ENCODE measurements at regions not wholly inside any gene's neighbourhood (a gene's known extent, or its start where the extent isn't known, plus 50 kb on each side); places are given as distances from the start of the nearest gene placed in this dataset.

DNA sequence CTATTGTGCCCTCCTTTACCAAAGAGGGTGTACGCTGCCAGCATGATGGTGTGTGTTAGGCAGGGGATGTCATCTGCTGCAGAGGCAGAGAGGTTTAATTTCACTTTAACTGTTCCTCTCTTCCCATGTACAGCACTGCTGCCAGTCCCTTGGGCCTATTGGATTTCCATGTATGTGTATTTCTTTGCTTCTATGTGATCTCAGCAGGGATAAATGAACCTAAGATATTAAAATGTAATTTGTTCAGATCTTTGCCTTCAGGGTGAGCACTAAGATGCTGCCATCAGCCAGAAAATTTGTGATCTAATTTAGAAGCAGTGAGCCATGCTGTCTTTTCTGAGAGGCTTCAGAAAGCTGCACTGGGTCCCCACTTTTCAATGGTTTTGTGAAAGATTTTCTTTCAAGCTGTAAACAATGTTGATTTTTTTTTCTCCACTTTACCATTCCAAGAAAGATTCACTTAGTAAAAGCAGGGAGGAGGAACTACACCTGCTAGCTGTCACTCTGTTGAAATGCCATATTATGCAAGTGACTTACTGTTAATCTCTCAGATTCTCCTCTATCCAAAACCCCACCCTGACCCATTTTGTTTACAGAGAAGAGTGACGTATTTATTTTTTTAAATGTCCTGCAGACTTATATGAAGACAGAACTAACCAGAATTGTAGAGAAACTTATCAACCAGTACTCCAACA is 261.9 kb downstream of the TBL1XR1 start:
- FAIRE-seq (no peak), ATAC-seq (no peak), DNase-seq (no peak)
- intact Hi-C loops (cut with DNase I), result loop anchor here in 1 of 3 donors (5.0 kb wide), 1 partner anchor 58 kb away; no protein-coding TSS in a partner anchor
- Histone ChIP-seq H3K4me1 (no peaks in the 10 kb centered on the region), H3K4me3 (no peak overlapping the region), H3K36me3 (no peaks in the 10 kb centered on the region), H3K27ac (no peak overlapping the region), H3K27me3 (no peaks in the 10 kb centered on the region), H3K9me3 (no peaks in the 10 kb centered on the region)
- TF ChIP-seq CTCF (IDR thresholded peaks at IDR 0.05), result no peak
- 86 to 93% methylated on average over 2 of the region's 2 CpGs for WGBS, 2 donors

DNA sequence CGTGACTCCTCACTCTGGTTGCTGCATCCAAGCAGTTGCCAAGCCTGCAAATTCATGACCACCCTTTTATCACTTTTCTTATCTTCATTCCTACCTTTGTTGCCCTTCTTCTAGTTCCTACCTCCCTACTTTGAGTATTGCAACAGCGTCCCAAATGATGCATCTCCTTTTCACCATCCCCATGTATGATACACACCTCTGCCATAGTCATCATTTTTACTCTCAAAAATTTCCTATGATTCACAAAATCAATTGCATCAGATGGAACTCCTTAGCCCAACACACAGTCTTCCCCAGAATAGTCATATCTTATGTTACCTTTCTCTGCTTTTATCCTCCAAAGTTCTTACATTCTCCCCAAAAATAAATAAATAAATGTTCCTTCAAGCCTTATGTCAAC is 262.6 kb downstream of the TBL1XR1 start:
- DNase-seq (no peak), ATAC-seq (no peak), FAIRE-seq (no peak)
- Histone ChIP-seq H3K27me3 (no peaks in the 10 kb centered on the region), H3K36me3 (no peaks in the 10 kb centered on the region), H3K4me3 (no peak overlapping the region), H3K4me1 (no peaks in the 10 kb centered on the region), H3K9me3 (no peaks in the 10 kb centered on the region), H3K27ac (no peak overlapping the region)
- no peak for TF ChIP-seq CTCF (IDR thresholded peaks at IDR 0.05)
- intact Hi-C loops (cut with DNase I), result loop anchor here in 1 of 3 donors (5.0 kb wide), 1 partner anchor 57 kb away; no protein-coding TSS in a partner anchor
- WGBS, 2 donors, result 88 to 99% methylated on average over 2 of the region's 2 CpGs

DNA sequence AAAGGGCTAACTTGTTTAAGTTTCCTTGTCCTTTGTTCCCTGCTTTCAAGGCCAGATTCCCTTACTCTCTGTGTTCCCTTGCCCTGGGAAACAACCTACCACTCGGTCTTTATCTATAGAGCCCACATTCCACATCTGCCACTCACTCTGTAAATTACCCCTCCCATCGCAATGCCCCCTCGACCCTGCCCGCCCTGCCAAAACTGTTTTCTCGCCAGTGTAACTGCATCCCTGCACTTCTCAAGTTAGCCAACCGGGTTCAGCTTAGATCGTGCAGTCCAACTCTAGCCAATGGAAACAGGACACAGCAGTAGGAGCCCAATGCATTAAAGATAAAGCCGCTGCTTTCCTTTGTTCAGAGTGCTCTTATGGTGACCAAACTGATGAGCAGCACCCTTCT is 263.6 kb downstream of the TBL1XR1 start:
- intact Hi-C loops (cut with DNase I), result no loop called here
- no peak overlapping the region for H3K4me3 ChIP-seq
- H3K27me3 ChIP-seq, result no peaks in the 10 kb centered on the region
- no peak overlapping the region for H3K27ac ChIP-seq
- H3K36me3 ChIP-seq, result no peaks in the 10 kb centered on the region
- ATAC-seq (no peak), FAIRE-seq (no peak), DNase-seq (no peak)
- no peak for TF ChIP-seq CTCF (IDR thresholded peaks at IDR 0.05)
- 56 to 69% methylated on average over 8 of the region's 8 CpGs for WGBS, 2 donors
- H3K4me1 ChIP-seq, result no peaks in the 10 kb centered on the region
- H3K9me3 ChIP-seq, result no peaks in the 10 kb centered on the region

- FAIRE-seq, result no peak
- Histone ChIP-seq H3K27ac (no peak overlapping the region), H3K27me3 (no peaks in the 10 kb centered on the region), H3K4me3 (no peak overlapping the region), H3K4me1 (no peaks in the 10 kb centered on the region), H3K36me3 (no peaks in the 10 kb centered on the region), H3K9me3 (no peaks in the 10 kb centered on the region)
- no peak for ATAC-seq
- WGBS, 2 donors, result 57 to 65% methylated on average over 3 of the region's 3 CpGs
- DNase-seq, result no peak
- no peak for TF ChIP-seq CTCF (IDR thresholded peaks at IDR 0.05)
- intact Hi-C loops (cut with DNase I), result no loop called here
These were observed 264.8 kb downstream of the TBL1XR1 start for GRCh38 chr3:176932433-176932832.

- no peak for DNase-seq
- Histone ChIP-seq H3K27me3 (no peaks in the 10 kb centered on the region), H3K4me1 (no peaks in the 10 kb centered on the region), H3K4me3 (no peak overlapping the region), H3K27ac (no peak overlapping the region), H3K36me3 (no peaks in the 10 kb centered on the region), H3K9me3 (no peaks in the 10 kb centered on the region)
- FAIRE-seq, result no peak
- intact Hi-C loops (cut with DNase I), result no loop called here
- 62 to 72% methylated on average over 2 of the region's 2 CpGs for WGBS, 2 donors
- ATAC-seq, result no peak
- TF ChIP-seq CTCF (IDR thresholded peaks at IDR 0.05), result no peak
These were observed 265.3 kb downstream of the TBL1XR1 start for GRCh38 chr3:176931991-176932390.
